Anterior cingulate cortex (tissue), 58 donors: ENCODE measurements at regions not wholly inside any gene's neighbourhood (a gene's known extent, or its start where the extent isn't known, plus 50 kb on each side); places are given as distances from the start of the nearest gene placed in this dataset.
A peak's percentile ranks its signal among the peaks of the same experiment; 100 is the strongest.

Experiments
- DNase-seq, 58 donors: peaks; one replicate each; lab custom pipeline; 2025; lab: John Stamatoyannopoulos, UW

GRCh38 chr6:145228962-145229582 is 506.2 kb downstream of the EPM2A start:
- no peak for DNase-seq

GRCh38 chr6:145233955-145234354 is 501.4 kb downstream of the EPM2A start:
- no peak for DNase-seq

- DNase-seq = no peak
Observed at GRCh38 chr6:145235207-145235606, 500.1 kb downstream of the EPM2A start.

- no peak for DNase-seq
Observed at GRCh38 chr6:145238787-145239186, 496.5 kb downstream of the EPM2A start.

GRCh38 chr6:145241039-145241438 is 494.3 kb downstream of the EPM2A start:
- peak in 2 of 58 donors; percentile 5 to 8 for DNase-seq

- DNase-seq = no peak
Observed at GRCh38 chr6:145241721-145242120, 493.6 kb downstream of the EPM2A start.

- DNase-seq = no peak
Observed at GRCh38 chr6:145244349-145245100, 490.8 kb downstream of the EPM2A start.

GRCh38 chr6:145245119-145245518 is 490.2 kb downstream of the EPM2A start:
- no peak for DNase-seq

- DNase-seq = no peak
Observed at GRCh38 chr6:145247692-145248419, 487.5 kb downstream of the EPM2A start.

GRCh38 chr6:145250436-145250835 is 484.9 kb downstream of the EPM2A start:
- DNase-seq = no peak

- DNase-seq = no peak
Observed at GRCh38 chr6:145252737-145253136, 482.6 kb downstream of the EPM2A start.

GRCh38 chr6:145254649-145255401 is 480.5 kb downstream of the EPM2A start:
- DNase-seq = no peak

GRCh38 chr6:145257704-145258103 is 477.6 kb downstream of the EPM2A start:
- peak in 1 of 58 donors; percentile 8 for DNase-seq

GRCh38 chr6:145258122-145258521 is 477.2 kb downstream of the EPM2A start:
- DNase-seq = peak in 5 of 58 donors; percentile 4 to 22 (median 8)

GRCh38 chr6:145260484-145261175 is 474.7 kb downstream of the EPM2A start:
- no peak for DNase-seq

GRCh38 chr6:145261758-145262157 is 473.6 kb downstream of the EPM2A start:
- DNase-seq = no peak

GRCh38 chr6:145262771-145263170 is 472.5 kb downstream of the EPM2A start:
- DNase-seq = no peak

- DNase-seq = no peak
Observed at GRCh38 chr6:145263778-145264211, 471.5 kb downstream of the EPM2A start.

GRCh38 chr6:145266432-145267075 is 468.8 kb downstream of the EPM2A start:
- no peak for DNase-seq
